ENCODE measurements at regions not wholly inside any gene's neighbourhood (a gene's known extent, or its start where the extent isn't known, plus 50 kb on each side); places are given as distances from the start of the nearest gene placed in this dataset.

- TF ChIP-seq, protein P1, sequence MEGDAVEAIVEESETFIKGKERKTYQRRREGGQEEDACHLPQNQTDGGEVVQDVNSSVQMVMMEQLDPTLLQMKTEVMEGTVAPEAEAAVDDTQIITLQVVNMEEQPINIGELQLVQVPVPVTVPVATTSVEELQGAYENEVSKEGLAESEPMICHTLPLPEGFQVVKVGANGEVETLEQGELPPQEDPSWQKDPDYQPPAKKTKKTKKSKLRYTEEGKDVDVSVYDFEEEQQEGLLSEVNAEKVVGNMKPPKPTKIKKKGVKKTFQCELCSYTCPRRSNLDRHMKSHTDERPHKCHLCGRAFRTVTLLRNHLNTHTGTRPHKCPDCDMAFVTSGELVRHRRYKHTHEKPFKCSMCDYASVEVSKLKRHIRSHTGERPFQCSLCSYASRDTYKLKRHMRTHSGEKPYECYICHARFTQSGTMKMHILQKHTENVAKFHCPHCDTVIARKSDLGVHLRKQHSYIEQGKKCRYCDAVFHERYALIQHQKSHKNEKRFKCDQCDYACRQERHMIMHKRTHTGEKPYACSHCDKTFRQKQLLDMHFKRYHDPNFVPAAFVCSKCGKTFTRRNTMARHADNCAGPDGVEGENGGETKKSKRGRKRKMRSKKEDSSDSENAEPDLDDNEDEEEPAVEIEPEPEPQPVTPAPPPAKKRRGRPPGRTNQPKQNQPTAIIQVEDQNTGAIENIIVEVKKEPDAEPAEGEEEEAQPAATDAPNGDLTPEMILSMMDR (IDR thresholded peaks at IDR 0.05) = no peak
- TF ChIP-seq POLR2AphosphoS5 (IDR thresholded peaks at IDR 0.05) = no peak
- no peak for TF ChIP-seq POLR2A (IDR thresholded peaks at IDR 0.05)
Observed at GRCh38 chr2:173818285-173818684, 146.9 kb downstream of the SP3 start.

Data from stomach (tissue), 4 donors.